ENCODE measurements at regions not wholly inside any gene's neighbourhood (a gene's known extent, or its start where the extent isn't known, plus 50 kb on each side); places are given as distances from the start of the nearest gene placed in this dataset.

- TF ChIP-seq CTCF (conservative IDR thresholded peaks at IDR 0.05; ENCODE audit: low read depth in 2 of 2) (no peak), ZNF331 (CRISPR knock-in tag; IDR thresholded peaks at IDR 0.05; ENCODE audit: low read depth) (no peak), EZH2phosphoT487 (IDR thresholded peaks at IDR 0.05; ENCODE audit: unreplicated experiment) (no peak), REST (IDR thresholded peaks at IDR 0.05; ENCODE audit: unreplicated experiment) (no peak), EZH2 (IDR thresholded peaks at IDR 0.05; ENCODE audit: low read depth, unreplicated experiment) (no peak), CREB1 (CRISPR knock-in tag; IDR thresholded peaks at IDR 0.05; ENCODE audit: low read depth) (no peak), POLR2AphosphoS5 (IDR thresholded peaks at IDR 0.05; ENCODE audit: low read depth) (no peak), JUNB (IDR thresholded peaks at IDR 0.05; ENCODE audit: unreplicated experiment) (no peak), ETS1 (IDR thresholded peaks at IDR 0.05) (no peak), STAT1 (IDR thresholded peaks at IDR 0.05; ENCODE audit: unreplicated experiment) (no peak)
Measured at GRCh38 chr9:3742586-3742985, 216.8 kb upstream of the RFX3 start.
